C1 segment of cervical spinal cord (tissue), 14 donors: ENCODE measurements at regions not wholly inside any gene's neighbourhood (a gene's known extent, or its start where the extent isn't known, plus 50 kb on each side); places are given as distances from the start of the nearest gene placed in this dataset.
A peak's percentile ranks its signal among the peaks of the same experiment; 100 is the strongest.
"Not testable (repeated sequence)": the region's sequence is repeated elsewhere in the genome, so short reads cannot be mapped to it uniquely, and the experiment has no call there.

Source experiments
- DNase-seq, 14 donors: peaks; one replicate each; lab custom pipeline; 2025; lab: John Stamatoyannopoulos, UW

DNA sequence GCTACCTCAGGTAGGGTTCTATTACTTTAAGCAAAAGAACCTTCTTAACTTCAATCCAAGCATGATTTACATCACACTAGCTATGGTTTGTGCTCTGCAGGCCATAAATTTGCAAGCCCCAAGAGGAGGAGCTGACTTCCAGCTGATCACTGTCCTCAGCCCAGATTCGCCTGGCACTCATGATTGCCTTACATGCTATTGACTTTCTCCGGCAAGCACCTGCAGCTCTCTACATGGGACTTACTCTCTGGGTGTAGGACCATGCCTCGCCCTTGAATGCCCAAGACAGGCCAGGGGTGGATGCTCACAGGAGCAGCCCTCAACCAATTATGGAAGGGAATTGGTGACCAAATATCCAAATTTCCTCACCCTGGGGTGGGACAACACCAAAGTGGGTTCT lies 99.8 kb downstream of the ESM1 start:
- no peak for DNase-seq

DNA sequence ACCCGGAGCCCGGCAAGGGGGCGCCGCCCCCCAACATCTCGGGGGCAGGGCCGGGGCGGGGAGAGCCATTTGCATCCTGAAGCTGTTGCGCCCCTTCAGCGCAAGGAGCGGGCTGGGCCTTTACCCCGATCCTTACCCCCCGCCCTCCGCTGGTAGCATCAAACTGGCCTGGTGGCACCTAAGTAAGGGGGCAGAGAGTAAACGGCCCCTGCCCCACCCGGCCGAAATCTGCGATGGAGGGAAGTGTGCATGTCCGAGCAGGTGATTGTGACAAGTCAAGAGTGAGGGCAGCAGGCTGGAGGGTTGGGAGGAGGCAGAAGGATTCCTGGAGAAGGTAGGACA lies 101.2 kb downstream of the ESM1 start:
- DNase-seq = no peak

DNA sequence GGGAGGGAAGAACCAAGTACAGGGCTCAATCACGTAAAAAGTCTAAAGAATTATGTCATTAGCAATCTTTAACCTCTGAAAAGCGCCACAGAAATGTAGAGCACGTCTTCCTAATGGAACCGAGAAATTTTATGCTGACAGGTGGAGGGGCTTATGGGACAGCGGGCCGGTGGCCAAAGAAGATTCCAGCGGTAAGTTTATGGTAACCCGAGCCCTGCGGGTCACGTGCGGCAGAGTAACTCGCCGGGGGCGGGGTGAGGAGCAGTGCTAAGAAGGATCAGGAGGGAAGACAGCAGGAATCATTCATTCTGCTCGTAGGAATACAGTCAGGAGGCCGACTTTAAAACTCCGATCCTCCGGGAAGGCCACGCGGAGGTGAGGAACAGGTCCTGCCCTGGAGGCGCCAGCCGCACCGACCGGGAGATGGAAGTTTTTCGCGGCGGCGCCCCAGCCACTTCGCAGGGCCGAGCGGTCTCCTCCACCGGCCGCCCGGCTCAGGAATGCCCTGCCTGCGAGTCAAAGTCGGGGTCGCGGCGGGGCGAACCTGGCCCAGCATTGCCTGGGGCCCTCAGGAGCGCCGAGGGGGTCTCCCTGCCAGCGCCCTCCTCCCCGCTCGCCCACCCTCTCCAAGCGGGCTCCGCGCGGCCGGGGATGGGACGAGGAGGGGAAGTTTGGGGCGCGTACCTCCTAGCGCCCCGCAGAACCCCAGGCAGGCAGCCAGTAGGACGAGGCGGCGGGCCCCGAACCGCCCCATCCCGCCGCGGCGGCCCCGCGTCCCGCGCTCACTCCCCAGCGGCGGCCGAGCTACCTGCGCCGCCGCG lies 101.8 kb downstream of the ESM1 start:
- DNase-seq = peak in 1 of 14 donors; percentile 10

DNA sequence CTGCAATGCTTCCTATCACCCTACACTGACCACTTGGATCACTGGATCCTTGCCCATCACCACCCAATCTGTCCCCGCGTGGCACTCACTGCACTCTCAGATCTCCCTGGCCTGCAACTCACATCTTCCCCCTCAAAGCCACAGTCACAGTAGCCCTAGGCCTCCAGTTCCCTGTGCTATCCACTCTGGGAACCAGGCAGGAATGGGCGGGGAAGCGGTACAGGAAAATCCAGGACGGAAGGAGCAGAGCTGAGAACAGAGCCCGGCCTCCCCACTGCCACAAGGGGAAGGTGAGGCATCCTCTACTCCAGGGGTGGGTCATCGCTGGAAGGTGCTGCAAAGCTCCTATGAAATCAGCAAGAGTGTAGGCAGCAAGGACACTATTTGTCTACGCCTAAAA lies 102.6 kb downstream of the ESM1 start:
- no peak for DNase-seq

DNA sequence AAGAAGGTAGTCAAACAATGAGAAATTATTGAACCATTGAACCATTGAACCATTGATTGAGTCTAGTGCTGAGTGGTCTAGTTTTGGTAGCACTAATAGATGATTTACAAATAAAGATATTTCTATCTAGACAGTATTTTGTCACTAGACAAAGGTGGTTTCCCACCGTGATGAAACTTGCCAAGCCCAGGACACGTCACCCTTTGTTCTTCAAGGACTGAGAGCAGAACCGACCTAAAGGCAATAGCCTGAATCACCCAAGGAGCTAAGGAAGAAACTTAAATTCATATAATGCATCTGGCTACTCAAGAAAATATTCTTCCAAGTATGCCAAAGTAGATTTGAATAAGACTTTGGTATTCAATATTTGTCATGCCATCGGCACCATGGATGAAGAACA lies 103.3 kb downstream of the ESM1 start:
- no peak for DNase-seq

DNA sequence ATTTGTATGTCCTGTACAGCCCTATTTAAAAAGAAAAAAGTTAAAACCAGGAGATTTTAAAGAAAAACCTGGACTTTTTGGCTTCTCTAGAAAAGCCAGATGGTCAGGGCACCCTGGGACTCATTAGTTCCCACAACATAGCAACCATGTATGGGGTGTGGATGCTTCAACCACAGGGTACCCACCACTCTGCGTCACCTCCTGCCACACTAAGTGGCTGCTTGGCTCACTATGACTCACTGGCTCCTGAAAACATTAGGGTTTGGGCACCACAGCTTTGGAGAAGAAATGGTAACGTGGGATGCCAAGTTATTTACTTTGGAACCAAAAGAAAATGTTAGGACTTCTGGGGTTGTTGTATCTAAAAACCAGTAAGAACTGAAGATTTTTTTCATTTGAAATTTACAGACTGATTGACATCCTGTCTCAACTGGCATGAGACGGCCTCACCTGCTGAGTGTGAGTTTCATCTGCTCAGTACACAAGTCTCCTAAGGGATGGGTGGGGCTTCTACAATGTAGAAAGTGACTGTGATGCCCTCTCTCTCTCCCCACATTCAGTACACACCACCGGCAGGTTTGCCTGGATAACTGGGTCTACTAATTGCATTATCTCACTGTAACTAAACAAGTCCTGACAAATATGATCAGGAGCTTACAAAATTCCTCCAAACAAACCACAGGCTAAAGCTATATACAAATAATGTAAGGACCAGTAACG lies 103.9 kb downstream of the ESM1 start:
- no peak for DNase-seq

DNA sequence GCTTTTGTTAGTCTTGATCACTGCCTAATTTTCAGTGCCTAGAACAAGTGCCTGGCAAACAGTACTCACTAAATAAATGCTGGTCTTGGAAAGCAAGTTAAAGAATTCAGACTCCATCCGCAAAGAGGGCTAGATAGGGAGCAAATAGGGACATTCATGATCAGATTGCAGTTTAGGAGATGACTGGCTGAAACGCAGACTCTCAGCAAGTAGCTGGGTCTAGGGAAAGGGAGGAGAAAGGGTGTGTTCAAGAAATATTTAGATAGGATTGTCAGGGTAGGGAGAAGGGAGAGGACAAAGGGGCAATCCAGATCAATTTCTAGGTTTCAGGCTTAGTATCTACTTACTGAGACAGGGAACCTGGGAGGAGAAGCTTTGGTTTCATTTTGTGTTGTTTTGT lies 108.4 kb downstream of the ESM1 start:
- DNase-seq = no peak

DNA sequence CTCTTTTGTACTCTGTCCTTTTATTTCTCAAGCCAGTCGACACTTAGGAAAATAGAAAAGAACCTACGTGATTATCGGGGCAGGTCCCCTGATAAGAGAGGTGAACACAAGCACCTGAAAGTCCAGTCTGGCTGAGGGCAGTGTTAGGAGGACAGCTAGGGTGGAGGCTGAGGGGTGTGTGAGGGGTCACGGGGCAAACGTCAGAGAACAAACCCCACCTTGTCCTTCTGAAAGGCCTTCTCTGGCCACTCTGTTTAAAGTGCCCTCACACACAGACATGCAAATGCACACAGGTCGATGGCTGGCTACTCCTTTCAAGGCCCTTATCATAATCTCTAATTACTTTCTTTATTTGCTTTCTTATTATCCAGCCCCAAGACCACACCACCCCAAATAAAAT lies 108.8 kb downstream of the ESM1 start:
- no peak for DNase-seq

DNA sequence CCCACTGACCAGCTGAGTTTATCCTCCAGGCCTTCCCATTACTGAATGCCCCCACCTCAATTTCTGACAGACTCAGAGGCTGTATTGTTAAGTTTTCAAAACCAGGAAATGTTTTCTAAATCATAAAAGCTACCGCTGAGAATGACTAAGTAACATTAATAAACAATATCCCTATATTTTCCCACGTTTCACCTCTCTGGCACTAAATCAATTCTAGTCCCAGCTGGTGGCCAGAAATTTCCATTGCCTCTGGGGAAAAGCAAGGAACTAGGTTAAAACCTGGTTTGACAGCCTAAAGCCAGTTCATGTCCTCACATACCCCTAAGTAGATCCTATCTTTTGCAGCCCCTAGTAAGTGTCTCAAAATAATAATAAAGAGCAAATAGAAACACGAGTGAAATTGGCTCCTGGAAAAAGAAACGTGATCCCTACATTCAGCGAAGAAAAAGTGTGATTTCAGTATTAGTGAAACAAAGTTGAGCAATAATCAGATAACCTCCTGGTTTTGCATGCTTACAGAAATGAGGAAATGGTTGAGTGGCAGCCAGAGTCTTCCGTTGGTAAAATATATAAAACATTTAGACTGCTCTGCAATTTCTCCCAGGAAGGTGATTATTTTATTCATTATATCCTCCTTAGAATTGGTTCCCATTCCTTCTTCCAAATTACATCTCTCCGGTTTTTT lies 110.9 kb downstream of the ESM1 start:
- no peak for DNase-seq

DNA sequence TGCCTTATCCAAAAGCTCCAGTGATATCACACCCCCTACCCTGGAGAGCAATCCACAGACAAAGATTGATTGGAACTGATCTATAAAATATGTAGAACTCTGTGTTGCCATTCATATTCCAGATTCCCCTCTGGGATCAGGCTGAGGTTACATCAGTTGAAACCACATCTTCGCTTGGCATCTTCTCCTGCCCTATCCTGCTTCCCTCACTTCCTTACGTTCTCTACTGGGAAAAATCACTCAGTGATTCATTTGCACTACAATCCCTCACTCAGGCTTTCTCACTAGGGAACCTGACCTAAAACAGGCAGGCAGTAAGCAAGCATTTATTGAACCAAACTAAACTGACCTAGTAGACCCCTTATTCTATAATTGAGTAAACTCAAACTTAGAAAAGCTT lies 111.7 kb downstream of the ESM1 start:
- DNase-seq = no peak

DNA sequence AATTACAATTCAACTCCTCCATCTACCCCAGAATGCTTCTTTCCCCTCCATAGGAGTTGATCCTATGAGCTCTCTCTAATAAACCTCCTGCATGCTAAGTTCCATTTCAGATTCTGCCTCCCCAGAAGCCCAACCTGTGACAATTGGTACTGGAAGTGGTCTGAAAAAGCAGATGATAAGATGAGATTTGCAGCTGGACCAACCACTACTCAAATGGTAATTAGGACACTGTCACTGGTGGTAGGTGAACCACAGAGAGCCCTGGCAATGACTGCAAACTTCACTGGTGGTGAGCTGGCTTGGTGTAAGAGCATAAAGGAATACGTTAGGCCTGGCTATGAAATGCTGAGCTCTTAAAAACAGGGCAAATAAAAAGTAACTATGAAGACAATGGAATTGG lies 112.6 kb downstream of the ESM1 start:
- no peak for DNase-seq

DNA sequence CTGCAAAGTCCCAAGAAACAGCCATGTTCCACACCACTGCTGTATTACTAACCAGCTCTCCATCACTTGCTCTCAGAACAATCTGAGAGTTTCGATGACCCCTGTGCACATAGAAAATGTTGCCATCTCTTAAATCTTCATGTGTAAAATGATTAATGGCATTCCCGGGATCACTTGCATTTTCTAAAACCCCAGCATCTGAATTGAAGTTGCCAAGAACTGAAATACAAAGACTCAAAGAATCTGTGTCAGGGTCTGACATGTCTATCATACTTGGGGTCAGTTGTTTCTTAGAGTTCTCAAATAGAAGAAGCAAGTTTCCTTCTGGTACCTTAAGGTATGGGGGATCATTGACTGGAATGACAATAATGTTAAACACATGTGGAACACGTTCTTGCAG lies 115.1 kb downstream of the ESM1 start:
- no peak for DNase-seq

DNA sequence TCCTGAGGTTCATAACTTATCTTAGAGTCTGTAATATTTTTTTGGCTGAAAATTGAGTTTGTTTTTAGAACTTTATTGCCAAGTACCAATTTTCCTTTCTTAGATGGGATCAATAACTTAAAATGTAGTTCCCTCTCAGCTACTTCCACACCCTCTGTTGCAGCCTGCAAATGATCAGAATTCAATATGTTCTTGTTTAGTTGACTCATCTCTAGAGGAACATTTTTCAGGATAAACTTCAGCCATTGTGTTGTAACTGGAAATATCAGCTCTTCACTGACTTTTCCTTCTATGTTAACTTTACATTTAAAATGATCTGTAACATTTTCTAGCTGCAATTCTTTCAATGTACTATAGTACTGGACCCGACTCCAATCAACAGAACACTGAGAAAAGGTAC lies 115.7 kb downstream of the ESM1 start:
- DNase-seq = no peak

DNA sequence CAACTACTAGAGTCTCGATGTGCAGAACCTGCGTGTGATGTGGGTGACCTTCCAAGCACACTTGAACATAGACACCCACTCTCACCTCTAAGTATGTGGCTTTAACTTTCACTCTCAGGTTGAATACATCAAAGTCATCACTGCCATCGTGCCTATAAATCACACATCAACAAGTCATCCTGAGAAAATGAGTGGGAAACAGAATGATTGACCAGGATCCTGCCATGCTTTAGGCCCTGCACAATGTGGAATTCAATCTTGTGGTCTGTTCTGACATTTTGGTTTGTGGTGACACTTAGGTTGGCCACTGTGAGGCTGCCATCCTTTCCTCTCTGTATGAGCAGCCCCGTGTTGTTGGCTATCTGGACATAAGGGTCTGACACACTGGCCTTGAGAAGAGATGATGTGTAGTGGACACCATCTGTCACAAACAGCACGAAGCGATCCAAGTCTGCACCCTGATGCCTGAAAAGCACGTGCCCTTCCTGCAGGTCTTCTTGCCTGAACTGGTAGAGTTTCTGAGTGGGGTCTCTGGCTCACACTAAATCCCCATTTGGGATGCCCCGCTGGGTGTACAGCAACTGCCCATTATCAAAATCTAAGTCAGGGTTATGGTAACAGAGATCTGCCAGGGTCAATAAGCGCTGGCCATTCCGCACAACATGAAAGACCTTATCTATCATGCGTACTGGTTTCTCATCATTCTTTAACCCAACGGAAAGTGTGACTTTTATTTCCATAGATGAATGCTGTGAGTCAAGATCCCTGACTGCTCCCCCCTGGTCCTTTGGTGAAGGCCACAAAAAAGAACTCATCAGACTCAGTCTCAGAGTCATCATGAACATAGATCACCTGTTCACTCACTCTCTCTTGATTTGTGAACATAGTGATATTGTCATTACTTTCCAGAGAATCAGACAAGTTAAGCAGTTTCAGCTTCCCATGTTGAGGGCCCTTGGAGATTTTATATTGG lies 116.6 kb downstream of the ESM1 start:
- no peak for DNase-seq

DNA sequence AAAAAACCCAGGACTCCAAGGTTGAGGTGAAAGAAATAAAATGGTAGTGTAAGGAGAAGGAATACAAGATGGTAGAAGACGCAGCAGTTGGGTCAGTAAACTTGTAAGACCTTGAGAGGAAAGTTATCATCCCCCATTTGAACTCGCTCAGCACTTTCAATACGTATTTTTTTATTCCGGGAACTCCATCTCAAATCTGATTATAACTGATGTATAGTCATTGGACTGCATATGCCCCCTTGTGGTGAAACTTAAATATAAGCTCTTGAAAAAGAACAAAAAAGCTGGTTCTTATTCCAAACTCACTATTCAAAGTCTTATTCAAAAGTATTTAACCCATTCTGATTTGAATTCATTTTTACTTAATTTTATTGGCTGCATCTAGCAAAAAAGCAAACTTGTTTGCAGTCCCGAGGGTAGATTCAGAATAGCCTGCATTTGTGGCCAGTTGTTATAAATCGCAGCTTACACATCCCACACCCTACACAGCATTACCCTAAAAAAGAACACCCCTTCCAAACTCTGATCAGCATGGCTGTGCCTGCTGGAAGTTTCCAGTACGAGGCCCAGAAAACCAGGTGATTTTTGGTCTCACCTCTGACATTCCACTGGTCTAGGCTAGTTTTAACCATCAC lies 118.0 kb downstream of the ESM1 start:
- DNase-seq = peak in 2 of 14 donors; percentile 3 to 31

DNA sequence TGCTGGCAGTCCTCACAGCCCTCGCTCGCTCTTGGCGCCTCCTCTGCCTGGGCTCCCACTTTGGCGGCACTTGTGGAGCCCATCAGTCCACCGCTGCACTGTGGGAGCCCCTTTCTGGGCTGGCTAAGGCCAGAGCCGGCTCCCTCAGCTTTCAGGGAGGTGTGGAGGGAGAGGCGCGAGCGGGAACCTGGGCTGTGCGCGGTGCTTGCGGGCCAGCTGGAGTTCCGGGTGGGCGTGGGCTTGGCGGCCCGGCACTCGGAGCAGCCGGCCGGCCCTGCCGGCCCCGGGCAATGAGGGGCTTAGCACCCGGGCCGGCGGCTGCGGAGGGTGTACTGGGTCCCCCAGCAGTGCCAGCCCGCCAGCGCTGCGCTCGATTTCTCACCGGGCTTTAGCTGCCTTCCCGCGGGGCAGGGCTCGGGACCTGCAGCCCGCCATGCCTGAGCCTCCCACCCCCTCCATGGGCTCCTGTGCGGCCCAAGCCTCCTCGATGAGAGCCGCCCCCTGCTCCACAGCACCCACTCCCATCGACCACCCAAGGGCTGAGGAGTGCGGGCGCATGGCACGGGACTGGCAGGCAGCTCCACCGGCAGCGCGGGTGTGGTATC lies 120.4 kb downstream of the ESM1 start:
- not testable (repeated sequence) for DNase-seq

DNA sequence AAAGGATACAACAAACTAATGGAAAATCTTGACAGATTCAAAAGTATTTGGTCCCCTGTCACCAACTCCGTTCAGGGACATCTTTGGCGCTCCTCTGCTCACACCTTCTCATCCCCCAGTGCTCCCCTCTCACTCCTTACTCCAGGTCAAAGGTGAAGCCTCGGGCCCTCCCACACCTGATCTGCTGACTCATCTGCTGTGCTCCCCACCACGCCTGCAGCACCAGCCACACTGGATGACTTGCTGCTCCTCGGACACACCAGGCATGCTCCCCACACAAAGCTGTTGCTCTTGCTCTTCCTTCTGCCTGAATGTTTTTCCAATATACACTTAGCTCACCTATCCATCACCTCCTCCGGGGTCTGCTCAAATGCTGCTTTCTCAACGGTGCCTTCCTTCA lies 123.4 kb downstream of the ESM1 start:
- DNase-seq = no peak

DNA sequence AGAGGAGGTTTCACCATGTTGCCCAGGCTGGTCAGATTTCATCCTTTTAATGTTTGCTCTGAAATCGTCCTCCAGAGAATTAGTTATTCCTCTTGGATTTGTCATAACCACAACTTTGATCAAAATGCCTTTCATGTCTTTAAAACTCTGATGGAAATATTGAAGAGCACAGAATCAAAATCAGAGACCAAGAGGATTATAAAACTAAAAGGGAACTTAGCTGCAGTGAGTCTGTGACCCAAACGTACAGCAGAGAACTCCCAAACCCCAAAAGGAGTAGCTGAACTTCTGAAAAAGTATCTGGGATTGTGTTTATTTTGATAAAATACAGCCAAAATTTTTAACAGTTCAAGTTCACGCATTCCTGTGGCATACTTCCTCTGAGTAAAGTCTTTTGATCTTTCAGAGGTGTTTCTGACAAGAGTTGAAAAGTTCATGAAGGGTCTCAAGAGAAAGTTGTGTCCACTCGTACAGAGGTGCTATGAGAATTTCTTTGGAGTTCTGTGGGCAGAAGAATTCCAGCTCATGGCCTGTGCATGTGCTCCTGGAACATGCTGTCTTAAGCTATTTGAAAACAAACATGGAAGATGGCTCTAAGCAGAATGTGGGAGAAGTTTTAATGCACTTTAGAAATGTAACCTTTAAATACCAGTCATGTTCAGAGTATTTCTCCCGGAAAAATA lies 124.0 kb downstream of the ESM1 start:
- DNase-seq = no peak

DNA sequence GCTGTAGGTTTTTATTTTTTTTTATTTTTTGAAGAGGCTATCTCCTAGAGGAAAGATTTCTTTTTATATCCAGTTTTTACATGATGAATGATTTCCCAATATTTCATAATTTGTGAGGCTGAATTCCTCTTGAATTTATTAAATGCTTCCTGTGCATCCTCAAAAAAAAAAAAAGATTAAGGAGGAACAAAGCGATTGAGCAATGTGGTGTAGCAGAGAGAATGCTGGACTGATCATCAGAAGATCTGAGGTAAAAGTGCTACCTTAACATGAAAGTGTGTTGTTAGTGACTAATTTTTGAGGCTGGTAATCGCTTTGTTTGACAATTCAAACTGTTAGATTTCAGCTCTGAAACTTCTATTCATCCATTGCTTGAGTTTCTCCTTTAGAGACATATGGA lies 125.1 kb downstream of the ESM1 start:
- DNase-seq = no peak

DNA sequence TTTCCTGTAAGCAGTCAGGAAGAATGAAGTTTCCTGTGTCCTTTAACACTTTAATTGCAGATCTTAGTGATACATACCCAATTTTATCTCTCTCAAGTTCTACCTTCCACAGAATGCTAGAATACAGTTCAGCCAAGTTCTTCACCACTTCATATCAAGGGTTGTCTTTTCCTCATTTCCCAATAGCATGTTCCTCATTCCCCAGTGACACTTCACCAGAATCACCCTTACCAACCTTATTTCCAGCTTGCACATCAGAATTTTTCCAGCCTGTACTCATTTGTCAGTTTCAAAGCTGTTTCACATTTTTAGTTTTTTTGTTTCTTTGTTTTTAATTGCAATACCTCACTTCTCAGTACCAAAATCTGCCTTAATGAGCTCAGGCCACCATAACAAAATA lies 126.1 kb downstream of the ESM1 start:
- no peak for DNase-seq
